Panc1 (cell line): ENCODE measurements at regions not wholly inside any gene's neighbourhood (a gene's known extent, or its start where the extent isn't known, plus 50 kb on each side); places are given as distances from the start of the nearest gene placed in this dataset.

Source experiments
- ATAC-seq: fragments of 200-7000 bp; cut with Tn5 transposase; 2 replicates; pipeline ENCODE4 v1.9.1; 2020; ENCODE audit warnings: mild to moderate bottlenecking, moderate library complexity
- BruUV-seq: library from RNA; stranded (reverse); fragments of 400-500 nt; replicated peaks from 2 replicates; lab custom pipeline; 2021; lab: Mats Ljungman, UMichigan
- CTCF ChIA-PET: fragments of 300-600 bp; sonication (Branson Sonifier 250); formaldehyde crosslinking; loops from one replicate; lab custom pipeline; 2022; ENCODE audit warnings: antibody characterized with exemption; lab: Charles Lee
- POLR2A ChIA-PET: fragments of 300-600 bp; sonication (Branson Sonifier 250); formaldehyde crosslinking; loops from one replicate; lab custom pipeline; 2022; ENCODE audit warnings: antibody characterized with exemption; lab: Charles Lee
- DNase-seq: peaks from one replicate; pipeline ENCODE4 v3.0.0-alpha.2; 2010; ENCODE audit warnings: low read depth, low spot score
- H3K27ac ChIP-seq: 2 replicates; pipeline ENCODE4 v1.5.1; 2011; ENCODE audit warnings: mild to moderate bottlenecking, low read length, inconsistent platforms
- H3K27me3 ChIP-seq: fragments of 200-500 bp; sonication (Bioruptor generic); 2 replicates; pipeline ENCODE4 v1.6.0; 2014; ENCODE audit warnings: low read length, inconsistent platforms; ENCODE audit not compliant: control insufficient read depth, insufficient read depth
- H3K36me3 ChIP-seq: fragments of 200-500 bp; sonication (Bioruptor generic); 2 replicates; pipeline ENCODE4 v1.5.1; 2014; ENCODE audit warnings: inconsistent platforms, mild to moderate bottlenecking, low read length, moderate library complexity; ENCODE audit not compliant: control insufficient read depth, insufficient read depth
- H3K4me1 ChIP-seq: 2 replicates; pipeline ENCODE4 v1.5.1; 2011; ENCODE audit warnings: inconsistent platforms, mild to moderate bottlenecking, low read length, moderate library complexity; ENCODE audit not compliant: control insufficient read depth, insufficient read depth
- H3K4me3 ChIP-seq, 2 experiments: 2 replicates each; pipeline ENCODE4 v1.5.1; 2011 to 2012; ENCODE audit warnings: low read depth in 2 of 2, low read length in 2 of 2, mild to moderate bottlenecking in 2 of 2, inconsistent platforms in 1 of 2, moderate library complexity in 1 of 2
- H3K9me3 ChIP-seq: fragments of 200-500 bp; sonication (Bioruptor generic); 2 replicates; pipeline ENCODE4 v1.5.1; 2014; ENCODE audit warnings: low read depth, mild to moderate bottlenecking, inconsistent platforms, low read length, moderate library complexity; ENCODE audit not compliant: control insufficient read depth, insufficient read depth
- CTCF ChIP-seq: fragments of 450-650 bp; IDR thresholded peaks from 2 replicates; pipeline ENCODE4 v1.5.1; 2017; ENCODE audit warnings: mild to moderate bottlenecking
- POLR2AphosphoS5 ChIP-seq: IDR thresholded peaks from 2 replicates; pipeline ENCODE4 v1.6.1; 2012; ENCODE audit warnings: mild to moderate bottlenecking, low read depth, low read length, moderate library complexity
- REST ChIP-seq, 2 experiments: IDR thresholded peaks; 2 replicates each; pipeline ENCODE4 v1.6.1; 2011 to 2012; ENCODE audit warnings: low read depth in 2 of 2, control low read depth in 1 of 2, low read length in 1 of 2, mild to moderate bottlenecking in 1 of 2, moderate library complexity in 1 of 2; ENCODE audit not compliant: insufficient read depth in 1 of 2
- SIN3A ChIP-seq: IDR thresholded peaks from 2 replicates; pipeline ENCODE4 v1.6.1; 2012; ENCODE audit warnings: low read depth, mild to moderate bottlenecking, low read length, moderate library complexity, borderline replicate concordance; ENCODE audit not compliant: insufficient read depth
- TCF7L2 ChIP-seq: IDR thresholded peaks from 2 replicates; pipeline ENCODE4 v1.6.1; 2011; ENCODE audit warnings: mild to moderate bottlenecking, low read depth, low read length, inconsistent platforms
- in situ Hi-C: cut with HindIII; loops from 2 replicates; pipeline ENCODE4 v1.10.0; 2016; ENCODE audit warnings: low sequenced_read_pairs, low pct_unique_long_range_greater_than_20kb
- intact Hi-C: fragments of 100-400 bp; cut with micrococcal nuclease; formaldehyde crosslinking; loops from one replicate; pipeline ENCODE4 v1.10.0; 2022; ENCODE audit not compliant: unreplicated experiment

- POLR2A ChIA-PET = no interaction called here
Observed at GRCh38 chr3:78004571-78004970, 964.7 kb downstream of the ROBO2 start.

GRCh38 chr3:78013653-78014052, 973.8 kb downstream of the ROBO2 start:
- ATAC-seq (no peak), DNase-seq (no peak)
- no peaks in the 10 kb centered on the region for H3K9me3 ChIP-seq
- no peaks in the 10 kb centered on the region for H3K4me1 ChIP-seq
- intact Hi-C loops = no loop called here
- TF ChIP-seq SIN3A = no peak
- no peak for TF ChIP-seq REST (IDR thresholded peaks at IDR 0.05; ENCODE audit: insufficient read depth in 1 of 2, low read depth in 2 of 2, low read length in 1 of 2)
- no peak for TF ChIP-seq POLR2AphosphoS5
- no peak for TF ChIP-seq TCF7L2
- TF ChIP-seq CTCF = no peak
- no peaks in the 10 kb centered on the region for H3K36me3 ChIP-seq
- no peaks in the 10 kb centered on the region for H3K27me3 ChIP-seq
- H3K4me3 ChIP-seq = no peak overlapping the region
- POLR2A ChIA-PET = no interaction called here
- no TSS peak for BruUV-seq
- CTCF ChIA-PET = no interaction called here
- no peak overlapping the region for H3K27ac ChIP-seq
- in situ Hi-C loops = no loop called here

More at GRCh38 chr3:78004571-78004970, 964.7 kb downstream of the ROBO2 start:
- CTCF ChIA-PET = no interaction called here
- in situ Hi-C loops = no loop called here
- Histone ChIP-seq H3K27me3 (no peaks in the 10 kb centered on the region), H3K27ac (no peak overlapping the region), H3K4me1 (no peaks in the 10 kb centered on the region), H3K36me3 (no peaks in the 10 kb centered on the region), H3K9me3 (no peaks in the 10 kb centered on the region), H3K4me3 (no peak overlapping the region)
- BruUV-seq = no TSS peak
- ATAC-seq (no peak), DNase-seq (no peak)
- TF ChIP-seq CTCF = no peak
- TF ChIP-seq SIN3A = no peak
- no peak for TF ChIP-seq REST (IDR thresholded peaks at IDR 0.05; ENCODE audit: insufficient read depth in 1 of 2, low read depth in 2 of 2, low read length in 1 of 2)
- no peak for TF ChIP-seq POLR2AphosphoS5
- TF ChIP-seq TCF7L2 = no peak
- intact Hi-C loops = no loop called here
